T-cell (primary cell): ENCODE measurements at regions not wholly inside any gene's neighbourhood (a gene's known extent, or its start where the extent isn't known, plus 50 kb on each side); places are given as distances from the start of the nearest gene placed in this dataset.
"Not testable (repeated sequence)": the region's sequence is repeated elsewhere in the genome, so short reads cannot be mapped to it uniquely, and the experiment has no call there.

Experiments
- ATAC-seq, 4 experiments: fragments of 200-7000 bp in 3 of 4; fragments of 150-1000 bp in 1 of 4; cut with Tn5 transposase; replicated peaks in 1 of 4; 1 replicate in 3 of 4; 2 replicates in 1 of 4; pipeline ENCODE4 v1.10.0; 2021; ENCODE audit warnings: moderate library complexity in 3 of 4, mild to moderate bottlenecking in 2 of 4, moderate number of reproducible peaks in 1 of 4
- CTCF ChIA-PET, 2 donors: fragments of 300-600 bp; sonication (Branson Sonifier 250); formaldehyde crosslinking; loops; one replicate each; lab custom pipeline; 2022; ENCODE audit warnings: antibody characterized with exemption in 2 of 2; lab: Charles Lee
- POLR2A ChIA-PET, 2 donors: fragments of 300-600 bp; sonication (Branson Sonifier 250); formaldehyde crosslinking; loops; one replicate each; lab custom pipeline; 2022; ENCODE audit warnings: antibody characterized with exemption in 2 of 2; lab: Charles Lee
- DNase-seq, 35 experiments: peaks; one replicate each; pipeline versions ENCODE4 v3.0.0 to v3.0.0-alpha.2; 2013 to 2023
- H3K27ac ChIP-seq: one replicate; pipeline ENCODE4 v1.5.1; 2013; ENCODE audit warnings: low read length
- H3K27me3 ChIP-seq, 2 experiments: replicated peaks in 1 of 2; 1 replicate in 1 of 2; 2 replicates in 1 of 2; pipeline versions ENCODE4 v1.6.1 to v1.7.0; 2013; ENCODE audit warnings: low read length in 1 of 2, mixed read lengths in 1 of 2; ENCODE audit not compliant: control insufficient read depth in 2 of 2, insufficient read depth in 2 of 2; ENCODE audit errors: extremely low read depth in 1 of 2
- H3K36me3 ChIP-seq, 2 donors: 1 replicate in 1 of 2; 2 replicates in 1 of 2; pipeline versions ENCODE4 v1.6.1 to v1.7.0; 2013; ENCODE audit warnings: low read length in 1 of 2; ENCODE audit not compliant: control insufficient read depth in 2 of 2, insufficient read depth in 1 of 2; ENCODE audit errors: extremely low read depth in 1 of 2
- H3K4me1 ChIP-seq, 2 experiments: 1 replicate in 1 of 2; 2 replicates in 1 of 2; pipeline versions ENCODE4 v1.6.1 to v1.7.0; 2013; ENCODE audit warnings: low read length in 2 of 2, mixed read lengths in 1 of 2; ENCODE audit not compliant: insufficient read depth in 2 of 2, control insufficient read depth in 1 of 2; ENCODE audit errors: extremely low read depth in 1 of 2
- H3K4me3 ChIP-seq, 2 donors: 1 replicate in 1 of 2; 2 replicates in 1 of 2; pipeline versions ENCODE4 v1.5.1 to v1.7.0; 2013; ENCODE audit warnings: mild to moderate bottlenecking in 2 of 2, low read length in 1 of 2, moderate library complexity in 1 of 2; ENCODE audit not compliant: control insufficient read depth in 1 of 2; ENCODE audit errors: extremely low read depth in 1 of 2
- H3K9me3 ChIP-seq: 2 replicates; pipeline ENCODE4 v1.7.0; 2013
- H3K27ac Mint-ChIP-seq, 2 donors: one replicate each; pipeline ENCODE4 v1.8.0; 2020 to 2021; ENCODE audit warnings: mild to moderate bottlenecking in 2 of 2, mixed read lengths in 2 of 2
- H3K27me3 Mint-ChIP-seq, 2 donors: one replicate each; pipeline ENCODE4 v1.8.0; 2021 to 2022; ENCODE audit warnings: mixed read lengths in 2 of 2
- H3K36me3 Mint-ChIP-seq: one replicate; pipeline ENCODE4 v1.8.0; 2021; ENCODE audit warnings: mixed read lengths
- H3K4me1 Mint-ChIP-seq, 3 donors: one replicate each; pipeline ENCODE4 v1.8.0; 2020 to 2022; ENCODE audit warnings: mixed read lengths in 3 of 3, mild to moderate bottlenecking in 1 of 3
- H3K4me3 Mint-ChIP-seq, 3 donors: one replicate each; pipeline ENCODE4 v1.8.0; 2020 to 2022; ENCODE audit warnings: mild to moderate bottlenecking in 3 of 3, mixed read lengths in 3 of 3, moderate library complexity in 3 of 3
- H3K9me3 Mint-ChIP-seq, 3 donors: one replicate each; pipeline ENCODE4 v1.8.0; 2020 to 2022; ENCODE audit warnings: mixed read lengths in 3 of 3
- WGBS: methylation state at CpG from one replicate; pipeline ENCODE4 v1.1.5; 2013; ENCODE audit warnings: missing lambda C conversion rate; ENCODE audit not compliant: insufficient coverage; 5-methylcytosine and 5-hydroxymethylcytosine counted together

DNA sequence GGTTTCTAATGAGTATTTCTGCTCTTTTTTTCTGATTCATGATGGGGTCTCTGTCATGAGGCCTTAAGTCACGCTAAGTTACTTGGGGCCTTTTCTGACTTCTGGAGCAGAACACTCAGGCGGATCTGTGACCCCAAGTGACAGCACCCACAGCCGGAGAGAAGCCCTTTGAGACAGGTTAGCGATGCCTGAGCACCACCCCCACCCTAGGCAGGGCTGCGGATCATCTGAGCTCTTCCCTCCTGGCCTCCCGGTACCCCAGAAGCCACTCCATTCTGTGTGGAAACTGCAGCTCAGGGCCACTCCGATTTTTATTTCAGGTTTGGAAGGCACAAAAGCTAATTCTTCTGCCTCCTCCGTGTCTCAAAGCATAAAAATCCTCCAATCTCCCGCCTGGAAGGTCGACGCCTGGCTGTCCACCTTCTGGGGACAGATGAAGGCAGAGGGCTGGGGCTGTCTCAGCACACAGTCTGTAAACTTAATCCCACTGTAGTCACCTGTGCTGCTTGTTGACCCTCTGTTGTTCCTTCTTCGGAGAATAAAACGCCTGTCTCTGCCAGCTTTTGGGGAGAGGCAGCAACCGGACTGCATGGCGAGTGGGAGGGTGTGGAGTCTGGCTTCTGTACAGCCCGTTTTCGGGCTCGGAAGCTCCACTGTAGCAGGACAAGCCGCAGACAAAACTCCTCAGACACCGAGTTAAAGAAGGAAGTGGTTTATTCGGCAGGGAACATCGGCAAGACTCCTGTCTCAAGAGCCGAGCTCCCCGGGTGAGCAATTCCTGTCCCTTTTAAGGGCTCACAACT is 88.8 kb downstream of the SPRY4 start:
- Histone ChIP-seq H3K36me3 (no peaks in the 10 kb centered on the region), H3K27me3 (peaks cover 0 to 9% of the 10 kb centered on the region in 2 experiments), H3K27ac (no peak overlapping the region), H3K4me1 (no peaks in the 10 kb centered on the region), H3K4me3 (no peak overlapping the region), H3K9me3 (no peaks in the 10 kb centered on the region)
- Mint-ChIP-seq H3K4me3 (no peak overlapping the region), H3K36me3 (no peaks in the 10 kb centered on the region), H3K27ac (peak overlapping the region in 1 of 2 donors; percentile 11), H3K9me3 (no peaks in the 10 kb centered on the region), H3K27me3 (peaks cover 3 to 7% of the 10 kb centered on the region in 2 donors), H3K4me1 (peaks cover 8 to 12% (median 8%) of the 10 kb centered on the region in 3 donors)
- ChIA-PET CTCF (interaction anchor here in 1 of 2 donors (0.7 kb wide), 1 partner anchor 85 kb away, joined by 5 read pairs; no protein-coding TSS in a partner anchor), POLR2A (no interaction called here)
- no peak for DNase-seq
- ATAC-seq, result no peak
- WGBS, result 75% methylated on average over 22 of the region's 24 CpGs

DNA sequence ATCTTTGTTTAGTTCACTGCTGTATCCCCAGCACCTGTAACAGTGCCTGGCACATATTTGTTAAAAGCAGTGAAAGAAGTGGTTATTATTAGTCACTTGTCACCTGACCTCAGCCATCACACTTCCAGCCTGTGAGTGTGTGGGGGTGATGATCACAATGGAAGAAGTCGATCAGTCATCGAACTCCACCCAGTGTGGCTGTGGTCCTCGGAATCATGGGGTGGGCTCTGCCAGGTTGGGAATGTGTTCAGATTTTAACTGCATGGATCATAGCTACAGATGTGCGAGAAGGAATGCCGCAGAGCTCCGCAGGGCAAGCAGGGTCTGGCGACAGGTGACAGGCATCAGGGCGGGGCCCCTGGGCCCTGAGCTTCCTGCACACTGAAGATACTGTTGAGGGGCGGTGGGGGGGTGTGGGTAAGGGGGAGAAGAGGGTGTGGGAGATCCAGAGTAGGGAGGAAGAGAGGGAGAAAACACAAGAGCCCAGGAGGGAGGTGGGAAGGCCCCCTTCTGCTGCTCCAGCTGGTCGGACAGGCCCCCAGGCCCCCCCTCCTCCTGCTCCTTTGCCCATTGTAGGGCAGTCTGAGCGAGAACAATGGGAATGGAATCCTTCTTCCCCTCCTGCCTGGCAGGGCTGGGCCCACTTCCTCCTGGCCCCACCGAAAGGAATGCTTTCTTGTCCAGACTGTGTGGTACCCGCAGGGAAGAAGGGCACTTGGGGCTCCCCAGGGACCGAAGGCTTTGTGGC is 89.6 kb downstream of the SPRY4 start:
- Histone ChIP-seq H3K36me3 (no peaks in the 10 kb centered on the region), H3K9me3 (no peaks in the 10 kb centered on the region), H3K27ac (no peak overlapping the region), H3K27me3 (peaks cover 0 to 9% of the 10 kb centered on the region in 2 experiments), H3K4me1 (no peaks in the 10 kb centered on the region), H3K4me3 (no peak overlapping the region)
- H3K9me3 Mint-ChIP-seq, result no peaks in the 10 kb centered on the region
- no peaks in the 10 kb centered on the region for H3K36me3 Mint-ChIP-seq
- CTCF ChIA-PET, result interaction anchor here (0.6 kb wide), 2 partner anchors 165 to 1499 kb away, joined by 4 read pairs; no protein-coding TSS in a partner anchor
- H3K4me1 Mint-ChIP-seq, result peaks cover 8 to 12% (median 8%) of the 10 kb centered on the region in 3 donors
- WGBS, result 53% methylated on average over 6 of the region's 14 CpGs
- no peak overlapping the region for H3K4me3 Mint-ChIP-seq
- no peak overlapping the region for H3K27ac Mint-ChIP-seq
- ATAC-seq, result peak in 1 of 4 experiments; percentile 24
- no peak for DNase-seq
- H3K27me3 Mint-ChIP-seq, result peaks cover 3 to 7% of the 10 kb centered on the region in 2 donors
- POLR2A ChIA-PET, result interaction anchor here in 1 of 2 donors (0.6 kb wide), 1 partner anchor 14 kb away, joined by 3 read pairs; no protein-coding TSS in a partner anchor

DNA sequence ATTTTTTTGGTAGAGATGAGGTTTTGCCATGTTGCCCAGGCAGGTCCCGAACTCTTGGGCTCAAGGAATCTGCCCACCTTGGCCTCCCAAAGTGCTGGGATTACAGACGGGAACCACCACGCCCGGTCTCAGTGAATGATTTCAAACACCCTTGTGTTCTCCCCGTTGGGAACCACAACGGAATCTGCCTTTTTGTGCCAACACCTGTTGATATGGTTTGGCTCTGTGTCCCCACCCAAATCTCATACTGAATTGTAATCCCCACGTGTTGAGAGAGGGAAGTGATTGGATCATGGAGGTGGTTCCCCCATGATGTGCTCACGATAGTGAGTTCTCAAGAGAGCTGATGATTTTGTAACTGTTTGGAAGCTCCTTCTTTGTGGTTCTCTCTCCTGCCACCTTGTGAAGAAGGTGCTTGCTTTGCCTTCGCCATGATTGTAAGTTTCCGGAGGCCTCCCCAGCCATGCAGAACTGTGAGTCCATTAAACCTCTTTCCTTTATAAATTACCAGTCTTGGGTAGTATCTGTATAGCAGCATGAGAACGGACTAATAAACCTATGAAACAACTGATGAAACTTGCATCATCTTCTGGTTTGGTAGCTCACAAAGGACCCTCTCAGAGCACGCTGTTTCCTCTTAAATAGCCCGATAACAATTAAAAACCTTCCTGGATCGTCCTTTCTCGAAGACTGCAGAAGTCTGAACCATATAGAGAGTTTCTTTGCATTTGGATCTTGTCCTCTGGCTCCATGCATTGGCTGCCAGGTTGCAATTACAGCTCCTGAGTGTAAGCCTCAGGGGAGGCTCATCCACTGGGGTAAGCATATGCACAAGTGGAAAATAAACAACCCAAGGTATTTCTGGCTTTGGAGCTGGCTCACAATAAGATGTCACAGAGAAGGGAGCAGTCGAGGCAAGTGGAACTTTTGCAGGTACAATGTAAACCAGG is 91.5 kb downstream of the SPRY4 start:
- H3K27me3 Mint-ChIP-seq, result peaks cover 3 to 7% of the 10 kb centered on the region in 2 donors
- ATAC-seq (no peak), DNase-seq (no peak)
- no peaks in the 10 kb centered on the region for H3K36me3 Mint-ChIP-seq
- H3K9me3 ChIP-seq, result no peaks in the 10 kb centered on the region
- WGBS, result 90% methylated on average over 11 of the region's 16 CpGs
- no peak overlapping the region for H3K27ac ChIP-seq
- no peaks in the 10 kb centered on the region for H3K4me1 ChIP-seq
- H3K9me3 Mint-ChIP-seq, result no peaks in the 10 kb centered on the region
- H3K4me3 ChIP-seq, result no peak overlapping the region
- POLR2A ChIA-PET, result interaction anchor here in 1 of 2 donors (0.6 kb wide), 1 partner anchor 10 kb away, joined by 3 read pairs; no protein-coding TSS in a partner anchor
- no peak overlapping the region for H3K27ac Mint-ChIP-seq
- H3K27me3 ChIP-seq, result peaks cover 0 to 9% of the 10 kb centered on the region in 2 experiments
- peaks cover 8 to 12% (median 8%) of the 10 kb centered on the region in 3 donors for H3K4me1 Mint-ChIP-seq
- H3K36me3 ChIP-seq, result no peaks in the 10 kb centered on the region
- H3K4me3 Mint-ChIP-seq, result no peak overlapping the region
- CTCF ChIA-PET, result no interaction called here

DNA sequence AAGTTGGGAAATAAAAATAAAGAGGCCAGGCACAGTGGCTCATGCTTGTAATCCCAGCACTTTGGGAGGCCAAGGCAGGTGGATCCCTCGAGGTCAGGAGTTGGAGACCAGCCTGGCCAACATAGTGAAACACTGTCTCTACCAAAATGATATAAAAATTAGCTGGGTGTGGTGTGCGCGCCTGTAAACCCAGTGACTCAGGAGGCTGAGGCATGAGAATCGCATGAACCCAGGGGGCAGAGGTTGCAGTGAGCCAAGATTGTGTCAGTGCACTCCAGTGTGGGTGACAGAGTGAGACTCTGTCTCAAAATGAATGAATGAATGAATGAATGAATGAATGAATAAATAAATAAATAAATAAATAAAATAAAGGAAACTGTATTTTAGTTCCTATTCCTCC is 93.9 kb downstream of the SPRY4 start:
- H3K27ac ChIP-seq, H3K36me3 Mint-ChIP-seq, H3K4me1 ChIP-seq, H3K27ac Mint-ChIP-seq, H3K4me3 ChIP-seq, POLR2A ChIA-PET, H3K4me3 Mint-ChIP-seq, H3K9me3 ChIP-seq, H3K27me3 Mint-ChIP-seq, H3K9me3 Mint-ChIP-seq, H3K4me1 Mint-ChIP-seq, ATAC-seq, DNase-seq, H3K27me3 ChIP-seq, H3K36me3 ChIP-seq, CTCF ChIA-PET: not testable (repeated sequence)
- no CpG with 5 or more reads among the region's 4 CpGs for WGBS

DNA sequence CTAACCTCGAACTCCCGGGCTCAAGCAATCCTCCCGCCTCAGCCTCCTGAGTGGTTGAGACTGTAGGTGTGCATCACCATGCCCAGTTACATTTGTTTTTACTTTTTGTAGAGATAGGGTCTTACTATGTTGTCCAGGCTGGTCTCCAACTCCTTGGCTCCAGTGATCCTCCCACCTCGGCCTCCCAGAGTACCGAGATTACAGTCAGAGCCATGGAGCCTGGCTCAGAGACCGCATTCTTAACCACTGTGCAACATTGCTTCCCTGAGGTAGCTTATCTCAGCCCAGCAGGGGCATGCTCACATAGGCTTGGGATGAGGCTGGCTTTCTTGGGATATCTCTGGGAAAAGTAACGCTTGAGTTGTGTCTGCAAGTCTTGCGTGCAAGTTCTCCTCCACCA is 99.7 kb downstream of the SPRY4 start:
- Mint-ChIP-seq H3K36me3 (no peaks in the 10 kb centered on the region), H3K27me3 (no peaks in the 10 kb centered on the region), H3K9me3 (peaks cover 0 to 2% (median 0%) of the 10 kb centered on the region in 3 donors), H3K4me1 (peaks cover 37 to 41% (median 37%) of the 10 kb centered on the region in 3 donors), H3K27ac (no peak overlapping the region), H3K4me3 (no peak overlapping the region)
- no peak overlapping the region for H3K4me3 ChIP-seq
- H3K27me3 ChIP-seq, result no peaks in the 10 kb centered on the region
- ATAC-seq (no peak), DNase-seq (no peak)
- H3K9me3 ChIP-seq, result no peaks in the 10 kb centered on the region
- no peaks in the 10 kb centered on the region for H3K36me3 ChIP-seq
- POLR2A ChIA-PET, result no interaction called here
- 100% methylated on average over 4 of the region's 8 CpGs for WGBS
- CTCF ChIA-PET, result interaction anchor here in 1 of 2 donors (1.5 kb wide), 1 partner anchor 11 kb away, joined by 3 read pairs; no protein-coding TSS in a partner anchor
- H3K27ac ChIP-seq, result no peak overlapping the region
- peaks cover 5 to 26% of the 10 kb centered on the region in 2 experiments for H3K4me1 ChIP-seq
